Tibial nerve (tissue), 4 donors: ENCODE measurements at regions not wholly inside any gene's neighbourhood (a gene's known extent, or its start where the extent isn't known, plus 50 kb on each side); places are given as distances from the start of the nearest gene placed in this dataset.

Experiments used
- DNase-seq, 2 donors: peaks; one replicate each; pipeline ENCODE4 v3.0.0-alpha.2; 2019; ENCODE audit warnings: low spot score in 2 of 2
- H3K27ac ChIP-seq, 4 donors: fragments of 200-600 bp; sonication (generic) in 3 of 4; one replicate each; pipeline ENCODE4 v1.5.1; 2017 to 2019; ENCODE audit warnings: mild to moderate bottlenecking in 1 of 4
- H3K27me3 ChIP-seq, 2 donors: fragments of 200-600 bp; sonication (generic) in 1 of 2; one replicate each; pipeline versions ENCODE4 v1.5.1 to v1.6.0; 2017 to 2019
- H3K36me3 ChIP-seq, 3 donors: fragments of 200-600 bp; sonication (generic); one replicate each; pipeline ENCODE4 v1.5.1; 2018 to 2019
- H3K4me1 ChIP-seq, 4 donors: fragments of 200-600 bp; sonication (generic) in 3 of 4; one replicate each; pipeline ENCODE4 v1.5.1; 2017 to 2019
- H3K4me3 ChIP-seq, 4 donors: fragments of 200-600 bp; sonication (generic) in 3 of 4; one replicate each; pipeline ENCODE4 v1.5.1; 2017 to 2019; ENCODE audit warnings: mild to moderate bottlenecking in 1 of 4, moderate library complexity in 1 of 4
- H3K9me3 ChIP-seq, 4 donors: fragments of 200-600 bp; sonication (generic) in 3 of 4; one replicate each; pipeline ENCODE4 v1.5.1; 2017 to 2019
- CTCF ChIP-seq, 5 experiments: fragments of 200-600 bp in 3 of 5; fragments of 450-650 bp in 2 of 5; sonication (generic) in 3 of 5; IDR thresholded peaks; one replicate each; pipeline ENCODE4 v1.5.1; 2016 to 2019; ENCODE audit warnings: antibody characterized with exemption in 5 of 5, mild to moderate bottlenecking in 3 of 5, moderate library complexity in 2 of 5
- EP300 ChIP-seq, 2 donors: sonication (generic); formaldehyde crosslinking; IDR thresholded peaks; one replicate each; pipeline ENCODE4 v1.6.1; 2017; ENCODE audit warnings: antibody characterized with exemption in 2 of 2, mild to moderate bottlenecking in 1 of 2
- POLR2A ChIP-seq, 2 donors: fragments of 450-650 bp; IDR thresholded peaks; one replicate each; pipeline ENCODE4 v1.6.1; 2017; ENCODE audit warnings: antibody characterized with exemption in 2 of 2, mild to moderate bottlenecking in 2 of 2, moderate library complexity in 2 of 2
- WGBS, 2 donors: methylation state at CpG; one replicate each; pipeline ENCODE4 v1.1.5; 2018; 5-methylcytosine and 5-hydroxymethylcytosine counted together

GRCh38 chr16:63697736-63698135 lies 1424.1 kb downstream of the CDH11 start:
- WGBS, 2 donors = 27 to 32% methylated on average over 1 of the region's 1 CpG
- DNase-seq = no peak
- Histone ChIP-seq H3K9me3 (no peaks in the 10 kb centered on the region), H3K4me3 (no peak overlapping the region), H3K4me1 (no peaks in the 10 kb centered on the region), H3K27ac (no peak overlapping the region), H3K36me3 (no peaks in the 10 kb centered on the region), H3K27me3 (no peaks in the 10 kb centered on the region)
- TF ChIP-seq CTCF (IDR thresholded peaks at IDR 0.05) = no peak

GRCh38 chr16:63695347-63695746 lies 1426.5 kb downstream of the CDH11 start:
- Histone ChIP-seq H3K27ac (no peak overlapping the region), H3K9me3 (peaks cover 0 to 1% (median 0%) of the 10 kb centered on the region in 4 donors), H3K4me3 (no peak overlapping the region), H3K36me3 (no peaks in the 10 kb centered on the region), H3K27me3 (no peaks in the 10 kb centered on the region), H3K4me1 (no peaks in the 10 kb centered on the region)
- TF ChIP-seq EP300 (IDR thresholded peaks at IDR 0.05) (no peak), POLR2A (IDR thresholded peaks at IDR 0.05) (no peak), CTCF (IDR thresholded peaks at IDR 0.05) (no peak)
- WGBS, 2 donors = 44 to 45% methylated on average over 1 of the region's 1 CpG
- DNase-seq = no peak

DNA sequence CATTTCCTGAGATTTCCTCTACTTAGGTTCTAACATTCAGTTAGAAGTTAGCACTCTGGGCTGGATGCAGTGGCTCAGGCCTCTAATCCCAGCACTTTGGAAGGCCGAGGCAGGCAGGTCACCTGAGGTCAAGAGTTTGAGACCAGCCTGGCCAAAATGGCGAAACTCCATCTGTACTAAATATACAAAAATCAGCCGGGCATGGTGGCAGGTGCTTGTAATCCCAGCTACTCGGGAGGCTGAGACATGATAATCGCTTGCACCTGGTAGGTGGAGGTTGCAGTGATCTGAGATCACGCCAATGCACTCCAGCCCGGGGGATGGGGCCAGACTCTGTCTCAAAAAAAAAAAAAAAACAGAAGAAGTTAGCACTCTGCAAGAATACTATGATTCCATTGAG lies 1430.9 kb downstream of the CDH11 start:
- DNase-seq = no peak
- TF ChIP-seq POLR2A (IDR thresholded peaks at IDR 0.05) = no peak
- TF ChIP-seq CTCF (IDR thresholded peaks at IDR 0.05) = no peak
- TF ChIP-seq EP300 (IDR thresholded peaks at IDR 0.05) = no peak
- Histone ChIP-seq H3K27me3 (no peaks in the 10 kb centered on the region), H3K36me3 (no peaks in the 10 kb centered on the region), H3K9me3 (peaks cover 0 to 10% (median 0%) of the 10 kb centered on the region in 4 donors), H3K4me3 (no peak overlapping the region), H3K27ac (no peak overlapping the region), H3K4me1 (no peaks in the 10 kb centered on the region)
- 75 to 77% methylated on average over 7 of the region's 7 CpGs for WGBS, 2 donors

DNA sequence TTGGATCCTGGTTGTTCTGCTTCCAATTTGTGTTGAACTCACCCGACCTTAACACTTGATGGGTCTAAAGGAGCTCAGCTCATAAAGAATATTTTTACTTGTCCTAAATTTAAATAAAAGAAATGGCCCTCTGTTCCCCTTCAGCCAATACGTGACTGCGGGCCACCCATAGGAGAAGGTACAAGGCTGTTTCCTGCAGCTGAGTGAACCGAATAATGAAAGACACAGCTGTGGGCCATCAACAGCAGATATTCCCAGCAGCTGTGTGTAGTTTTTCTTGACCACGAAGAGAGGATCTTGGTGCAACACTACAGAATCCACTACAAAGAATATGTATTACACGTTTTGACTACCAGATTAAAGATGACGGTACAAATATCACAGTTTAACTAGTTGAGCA lies 1431.6 kb downstream of the CDH11 start:
- Histone ChIP-seq H3K36me3 (no peaks in the 10 kb centered on the region), H3K27me3 (no peaks in the 10 kb centered on the region), H3K4me1 (no peaks in the 10 kb centered on the region), H3K4me3 (no peak overlapping the region), H3K9me3 (peaks cover 0 to 10% (median 0%) of the 10 kb centered on the region in 4 donors), H3K27ac (no peak overlapping the region)
- no peak for TF ChIP-seq EP300 (IDR thresholded peaks at IDR 0.05)
- 76 to 84% methylated on average over 7 of the region's 7 CpGs for WGBS, 2 donors
- no peak for DNase-seq

- Histone ChIP-seq H3K27ac (no peak overlapping the region), H3K27me3 (no peaks in the 10 kb centered on the region), H3K9me3 (peaks cover 0 to 12% (median 0%) of the 10 kb centered on the region in 4 donors), H3K4me3 (no peak overlapping the region), H3K36me3 (no peaks in the 10 kb centered on the region), H3K4me1 (no peaks in the 10 kb centered on the region)
- DNase-seq = no peak
- WGBS, 2 donors = 89% methylated on average over 4 of the region's 4 CpGs
- TF ChIP-seq EP300 (IDR thresholded peaks at IDR 0.05) = no peak
- TF ChIP-seq CTCF (IDR thresholded peaks at IDR 0.05) = no peak
- TF ChIP-seq POLR2A (IDR thresholded peaks at IDR 0.05) = no peak
Observed at GRCh38 chr16:63689068-63689467, 1432.8 kb downstream of the CDH11 start.
